Stomach (tissue), 8 donors: ENCODE measurements at regions not wholly inside any gene's neighbourhood (a gene's known extent, or its start where the extent isn't known, plus 50 kb on each side); places are given as distances from the start of the nearest gene placed in this dataset.

Experiments
- DNase-seq, 2 donors: peaks; one replicate each; pipeline versions ENCODE4 v3.0.0 to v3.0.0-alpha.2; 2013 to 2019
- H3K27ac ChIP-seq, 5 donors: fragments of 200-600 bp in 4 of 5; sonication (generic) in 4 of 5; one replicate each; pipeline ENCODE4 v1.5.1; 2013 to 2019; ENCODE audit warnings: mild to moderate bottlenecking in 1 of 5, moderate library complexity in 1 of 5
- H3K27me3 ChIP-seq, 3 donors: fragments of 200-600 bp; sonication (generic); one replicate each; pipeline ENCODE4 v1.5.1; 2017 to 2019; ENCODE audit warnings: mixed run types in 1 of 3
- H3K36me3 ChIP-seq, 4 donors: fragments of 200-600 bp; sonication (generic); 1 replicate in 3 of 4; 2 replicates in 1 of 4; pipeline ENCODE4 v1.5.1; 2016 to 2019
- H3K4me1 ChIP-seq, 4 donors: fragments of 200-600 bp; sonication (generic); one replicate each; pipeline ENCODE4 v1.5.1; 2016 to 2019
- H3K4me3 ChIP-seq, 4 donors: fragments of 200-600 bp; sonication (generic) in 3 of 4; one replicate each; pipeline ENCODE4 v1.5.1; 2016 to 2019; ENCODE audit warnings: mild to moderate bottlenecking in 1 of 4
- H3K9me3 ChIP-seq, 4 donors: fragments of 200-600 bp; sonication (generic); one replicate each; pipeline ENCODE4 v1.5.1; 2016 to 2019
- CTCF ChIP-seq, 7 experiments: fragments of 450-650 bp in 4 of 7; fragments of 200-600 bp in 3 of 7; sonication (generic) in 3 of 7; IDR thresholded peaks; one replicate each; pipeline ENCODE4 v1.5.1; 2016 to 2019; ENCODE audit warnings: antibody characterized with exemption in 7 of 7, control low read depth in 2 of 7, mild to moderate bottlenecking in 1 of 7
- EP300 ChIP-seq: sonication (generic); formaldehyde crosslinking; IDR thresholded peaks from one replicate; pipeline ENCODE4 v1.6.1; 2017; ENCODE audit warnings: antibody characterized with exemption
- POLR2A ChIP-seq, 4 donors: fragments of 450-650 bp; IDR thresholded peaks; one replicate each; pipeline ENCODE4 v1.6.1; 2016; ENCODE audit warnings: antibody characterized with exemption in 4 of 4, control low read depth in 2 of 4, mild to moderate bottlenecking in 1 of 4, moderate library complexity in 1 of 4
- POLR2AphosphoS5 ChIP-seq, 3 donors: sonication (generic); formaldehyde crosslinking; IDR thresholded peaks; one replicate each; pipeline ENCODE4 v1.6.1; 2016; ENCODE audit warnings: antibody characterized with exemption in 3 of 3
- WGBS, 5 donors: extraction: QIAGEN DNeasy Blood & Tissue Kit in 3 of 5; methylation state at CpG; one replicate each; pipeline versions ENCODE4 v1.1.5 to v1.1.7; 2013 to 2018; 5-methylcytosine and 5-hydroxymethylcytosine counted together
- intact Hi-C: fragments of 100-400 bp; cut with DNase I; formaldehyde crosslinking; loops from one replicate; pipeline ENCODE4 v1.15.1; 2023; ENCODE audit warnings: low total_unique reads
- donor health status: healthy with polysubstance abuse.
- donor health status: Bipolar disorder and iron deficiency.
- donor health status: healthy.

GRCh38 chr2:2793925-2794560, 463.0 kb upstream of the MYT1L start:
- Histone ChIP-seq H3K36me3 (no peaks in the 10 kb centered on the region), H3K4me1 (no peaks in the 10 kb centered on the region), H3K9me3 (no peaks in the 10 kb centered on the region), H3K4me3 (no peak overlapping the region), H3K27ac (no peak overlapping the region), H3K27me3 (peaks cover 0 to 7% (median 0%) of the 10 kb centered on the region in 3 donors)
- DNase-seq: peak in 1 of 2 donors; percentile 23
- WGBS, 5 donors: 64 to 85% (median 72%) methylated on average over 11 of the region's 11 CpGs
- intact Hi-C loops: no loop called here
- TF ChIP-seq POLR2AphosphoS5 (IDR thresholded peaks at IDR 0.05) (no peak), CTCF (IDR thresholded peaks at IDR 0.05) (no peak), EP300 (no peak), POLR2A (IDR thresholded peaks at IDR 0.05) (no peak)

- TF ChIP-seq POLR2AphosphoS5 (IDR thresholded peaks at IDR 0.05) (no peak), CTCF (IDR thresholded peaks at IDR 0.05) (no peak), EP300 (no peak), POLR2A (IDR thresholded peaks at IDR 0.05) (no peak)
- Histone ChIP-seq H3K4me1 (no peaks in the 10 kb centered on the region), H3K4me3 (no peak overlapping the region), H3K36me3 (no peaks in the 10 kb centered on the region), H3K27ac (no peak overlapping the region), H3K27me3 (peaks cover 0 to 7% (median 0%) of the 10 kb centered on the region in 3 donors), H3K9me3 (no peaks in the 10 kb centered on the region)
- intact Hi-C loops: no loop called here
- no peak for DNase-seq
- 90 to 91% (median 91%) methylated on average over 17 of the region's 17 CpGs for WGBS, 5 donors
Measured at GRCh38 chr2:2793514-2793913, 462.4 kb upstream of the MYT1L start.

- no peaks in the 10 kb centered on the region for H3K9me3 ChIP-seq
- no peak overlapping the region for H3K27ac ChIP-seq
- peaks cover 0 to 7% (median 0%) of the 10 kb centered on the region in 3 donors for H3K27me3 ChIP-seq
- no peaks in the 10 kb centered on the region for H3K4me1 ChIP-seq
- WGBS, 5 donors: 75 to 82% (median 79%) methylated on average over 8 to 15 of the region's 15 CpGs
- H3K36me3 ChIP-seq: no peaks in the 10 kb centered on the region
- DNase-seq: no peak
- no peak overlapping the region for H3K4me3 ChIP-seq
- intact Hi-C loops: no loop called here
- TF ChIP-seq CTCF (IDR thresholded peaks at IDR 0.05) (no peak), POLR2A (IDR thresholded peaks at IDR 0.05) (no peak), POLR2AphosphoS5 (IDR thresholded peaks at IDR 0.05) (no peak), EP300 (no peak)
Measured at GRCh38 chr2:2791606-2792005, 460.5 kb upstream of the MYT1L start.

GRCh38 chr2:2791031-2791430, 460.0 kb upstream of the MYT1L start:
- H3K9me3 ChIP-seq: no peaks in the 10 kb centered on the region
- H3K27ac ChIP-seq: no peak overlapping the region
- intact Hi-C loops: no loop called here
- no peak overlapping the region for H3K4me3 ChIP-seq
- 75 to 90% (median 83%) methylated on average over 8 to 11 of the region's 11 CpGs for WGBS, 5 donors
- DNase-seq: no peak
- no peaks in the 10 kb centered on the region for H3K36me3 ChIP-seq
- TF ChIP-seq EP300: no peak
- TF ChIP-seq POLR2A (IDR thresholded peaks at IDR 0.05): no peak
- no peak for TF ChIP-seq CTCF (IDR thresholded peaks at IDR 0.05)
- TF ChIP-seq POLR2AphosphoS5 (IDR thresholded peaks at IDR 0.05): no peak
- no peaks in the 10 kb centered on the region for H3K4me1 ChIP-seq
- H3K27me3 ChIP-seq: peaks cover 0 to 7% (median 0%) of the 10 kb centered on the region in 3 donors
